HG03378 (cell line): ENCODE measurements at regions not wholly inside any gene's neighbourhood (a gene's known extent, or its start where the extent isn't known, plus 50 kb on each side); places are given as distances from the start of the nearest gene placed in this dataset.
"Not testable (repeated sequence)": the region's sequence is repeated elsewhere in the genome, so short reads cannot be mapped to it uniquely, and the experiment has no call there.

ENCODE experiments used
- ATAC-seq: cut with Tn5 transposase; IDR thresholded peaks from one replicate; pipeline ENCODE4 v1.9.1; 2021; ENCODE audit warnings: mild to moderate bottlenecking, moderate library complexity; ENCODE audit not compliant: unreplicated experiment

GRCh38 chr12:23230899-23231298 lies 605.9 kb downstream of the ETNK1 start:
- no peak for ATAC-seq

DNA sequence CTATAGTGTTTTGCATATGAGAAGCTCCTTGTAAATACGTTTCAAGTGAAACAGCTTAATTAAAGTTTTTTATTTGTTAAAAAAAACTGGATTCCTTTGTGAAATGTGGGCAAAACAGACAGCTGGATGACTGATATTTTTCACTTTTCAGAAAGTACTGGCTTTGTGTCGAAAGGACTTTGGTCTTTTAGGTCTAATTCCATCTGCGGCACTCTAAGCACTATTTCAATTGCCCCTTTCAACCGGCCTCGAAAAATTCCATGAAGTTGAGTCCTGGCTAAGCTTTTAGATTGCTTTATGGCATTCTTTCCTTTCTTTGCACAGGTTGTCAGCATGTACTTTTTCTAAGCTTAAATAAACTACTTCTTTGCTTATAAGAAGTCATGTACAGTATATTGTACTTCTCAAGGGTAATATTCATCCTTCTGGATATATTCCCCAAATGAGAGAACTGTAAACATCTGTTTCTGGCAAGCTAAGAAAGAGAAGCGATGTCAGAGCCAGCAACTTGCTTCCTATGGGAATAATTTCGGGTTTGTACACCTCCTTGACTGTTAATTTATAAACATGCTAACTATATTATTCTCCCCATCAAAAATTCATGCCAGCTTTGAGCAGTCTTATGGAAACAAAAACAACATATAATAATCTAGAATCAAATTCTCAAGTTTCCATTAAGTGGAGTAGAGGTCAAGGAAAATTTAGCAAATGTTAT lies 611.3 kb downstream of the ETNK1 start:
- no peak for ATAC-seq

DNA sequence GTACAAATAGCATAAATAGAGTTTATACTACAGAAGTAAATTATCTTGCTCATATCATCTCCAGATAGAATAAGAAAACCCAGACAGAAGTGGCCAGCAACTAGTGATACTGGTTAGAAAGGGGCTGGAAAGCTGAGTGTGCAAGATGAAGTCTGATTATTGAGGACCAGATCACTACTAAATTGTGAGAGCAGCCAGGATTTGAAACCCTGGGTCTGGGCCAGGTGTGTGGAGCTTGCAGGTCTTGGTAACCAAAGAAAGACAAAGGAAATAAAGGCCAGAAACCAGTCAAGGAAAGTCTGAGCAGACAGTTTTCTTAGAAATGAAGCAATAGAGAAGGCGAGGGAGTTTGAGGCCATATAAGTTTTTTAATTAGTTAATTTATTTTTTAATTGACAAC lies 611.8 kb downstream of the ETNK1 start:
- no peak for ATAC-seq

DNA sequence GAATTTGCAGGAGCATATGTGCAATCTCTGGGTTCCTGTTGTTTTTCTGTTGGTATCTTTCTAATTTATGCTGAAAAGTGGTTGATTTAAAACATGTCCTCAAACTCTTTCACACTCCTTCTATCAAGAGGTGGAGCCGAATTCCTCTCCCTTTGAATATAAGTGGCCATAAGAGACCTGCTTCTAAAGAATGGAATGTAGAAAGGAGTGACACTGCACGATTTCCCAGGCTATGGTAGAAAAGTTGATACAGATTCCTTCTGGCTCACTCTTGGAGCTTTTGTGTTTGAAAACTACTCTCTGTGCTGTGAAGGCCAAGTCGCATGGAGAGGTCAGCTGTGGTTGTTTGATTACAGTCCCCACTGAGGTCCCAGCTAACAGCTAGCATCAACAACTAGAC lies 613.2 kb downstream of the ETNK1 start:
- ATAC-seq = no peak

DNA sequence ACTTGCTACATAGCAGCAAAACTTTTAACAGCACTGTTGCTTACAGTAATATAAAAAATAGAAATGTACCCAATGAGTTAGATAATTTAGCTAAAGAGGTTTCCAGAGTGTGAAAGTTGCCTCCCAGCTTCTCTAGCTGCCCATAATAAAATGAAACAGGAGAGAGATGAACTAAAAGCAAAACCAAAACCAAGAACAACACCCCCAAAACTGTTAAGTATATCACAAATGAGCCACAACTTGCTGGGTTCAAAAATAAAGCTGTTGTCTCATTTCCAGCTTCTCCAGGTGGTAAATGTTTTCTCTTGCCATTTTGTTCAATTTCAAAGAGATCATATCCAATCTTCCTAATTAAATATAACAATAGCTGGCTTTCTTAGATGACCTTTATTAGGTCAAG lies 614.0 kb downstream of the ETNK1 start:
- ATAC-seq = no peak

DNA sequence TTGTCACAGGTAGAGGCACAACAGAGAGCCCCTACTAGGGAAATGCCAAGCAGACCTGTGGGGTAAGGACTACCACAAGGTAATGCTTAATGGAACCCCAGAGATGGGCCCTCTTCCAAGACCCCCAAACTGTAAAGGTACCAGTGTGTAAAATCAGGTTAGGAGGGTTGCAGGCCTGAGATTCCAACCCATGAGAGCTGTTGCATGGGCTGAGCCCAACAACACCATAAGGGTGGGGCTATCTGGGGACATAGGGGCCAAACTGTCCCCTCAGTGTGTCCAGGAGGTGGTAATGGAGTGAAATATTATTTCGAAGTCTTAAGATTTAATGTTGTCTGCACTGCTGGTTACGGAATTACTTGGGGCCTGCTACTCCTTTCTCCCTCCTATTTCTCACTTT lies 620.2 kb downstream of the ETNK1 start:
- no peak for ATAC-seq

DNA sequence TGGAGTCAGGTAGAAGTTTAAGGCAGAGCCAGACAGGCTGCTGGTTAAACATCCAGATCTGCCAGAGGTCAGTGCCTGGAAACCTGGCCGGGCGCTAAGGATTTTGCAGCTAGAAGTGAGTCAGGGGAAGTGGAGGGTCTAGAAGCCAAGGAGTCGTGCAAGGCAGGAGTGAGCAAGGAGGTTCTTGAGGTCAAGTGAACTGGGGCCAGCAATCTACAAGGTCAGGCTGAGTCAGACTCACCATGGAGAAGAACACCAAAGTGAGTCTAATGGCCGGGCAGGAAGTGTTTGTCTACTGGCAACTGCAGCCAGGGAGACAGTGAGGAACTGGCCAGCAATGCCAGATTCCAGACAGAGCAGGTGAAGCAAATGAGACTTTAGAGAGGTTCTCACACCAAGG lies 628.2 kb downstream of the ETNK1 start:
- no peak for ATAC-seq

- not testable (repeated sequence) for ATAC-seq
Measured at GRCh38 chr12:23253910-23254309, 628.9 kb downstream of the ETNK1 start.

DNA sequence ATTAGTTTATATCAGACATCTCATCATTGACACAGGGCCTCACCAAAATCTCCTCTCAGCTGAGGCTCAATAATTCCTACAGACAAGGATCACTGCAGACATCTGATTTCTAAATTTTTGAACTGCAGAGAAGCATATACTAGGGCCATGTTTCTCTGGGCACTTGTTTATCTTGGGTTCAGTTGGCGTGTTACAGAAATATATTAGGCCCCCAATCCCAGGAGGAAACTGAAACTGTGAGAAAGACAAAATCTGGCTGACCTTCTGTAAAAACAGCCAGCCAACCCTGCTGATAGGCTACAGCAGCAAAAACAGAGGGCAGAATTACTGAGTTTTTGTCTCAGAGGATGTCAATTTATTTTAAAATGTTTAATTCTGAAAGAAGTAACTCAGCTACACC lies 634.6 kb downstream of the ETNK1 start:
- ATAC-seq = no peak

DNA sequence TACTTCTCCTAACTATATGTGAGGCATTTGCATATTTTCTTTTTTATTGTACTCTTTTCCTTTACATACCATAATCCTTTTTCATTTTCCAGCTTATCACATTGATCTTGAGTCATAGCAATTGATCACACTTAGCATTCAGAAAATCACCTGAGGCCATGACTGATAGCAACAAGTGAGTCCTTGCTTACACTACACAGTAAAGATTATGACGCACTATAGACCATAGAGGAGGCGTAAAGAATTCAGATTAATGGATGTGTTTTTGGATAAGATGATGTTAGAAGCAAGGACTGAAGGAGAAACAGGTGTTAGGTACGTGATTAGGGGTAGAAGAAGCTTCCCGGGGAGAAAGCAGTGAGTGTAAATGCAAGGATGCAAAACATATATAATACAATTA lies 637.7 kb downstream of the ETNK1 start:
- no peak for ATAC-seq

GRCh38 chr12:23277831-23278230 lies 652.9 kb downstream of the ETNK1 start:
- no peak for ATAC-seq

DNA sequence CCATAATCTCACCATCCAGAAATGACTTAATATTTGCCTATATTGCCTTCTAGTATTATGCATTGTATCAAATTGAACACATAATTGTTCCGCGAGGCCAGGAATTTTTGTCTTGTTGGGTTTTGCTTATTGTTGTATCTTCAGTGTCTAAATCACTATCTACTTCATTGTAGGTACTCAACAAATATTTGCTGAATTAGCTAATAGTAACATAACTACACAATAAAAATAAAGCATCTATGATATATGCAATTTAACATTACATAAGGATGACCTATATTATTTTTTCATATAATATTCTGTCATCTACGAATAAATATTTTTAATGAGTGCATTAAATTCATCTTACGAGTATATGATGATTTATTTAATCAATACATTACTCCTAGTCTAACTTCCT lies 656.3 kb downstream of the ETNK1 start:
- no peak for ATAC-seq

- no peak for ATAC-seq
Measured at GRCh38 chr12:23282701-23283100, 657.7 kb downstream of the ETNK1 start.

DNA sequence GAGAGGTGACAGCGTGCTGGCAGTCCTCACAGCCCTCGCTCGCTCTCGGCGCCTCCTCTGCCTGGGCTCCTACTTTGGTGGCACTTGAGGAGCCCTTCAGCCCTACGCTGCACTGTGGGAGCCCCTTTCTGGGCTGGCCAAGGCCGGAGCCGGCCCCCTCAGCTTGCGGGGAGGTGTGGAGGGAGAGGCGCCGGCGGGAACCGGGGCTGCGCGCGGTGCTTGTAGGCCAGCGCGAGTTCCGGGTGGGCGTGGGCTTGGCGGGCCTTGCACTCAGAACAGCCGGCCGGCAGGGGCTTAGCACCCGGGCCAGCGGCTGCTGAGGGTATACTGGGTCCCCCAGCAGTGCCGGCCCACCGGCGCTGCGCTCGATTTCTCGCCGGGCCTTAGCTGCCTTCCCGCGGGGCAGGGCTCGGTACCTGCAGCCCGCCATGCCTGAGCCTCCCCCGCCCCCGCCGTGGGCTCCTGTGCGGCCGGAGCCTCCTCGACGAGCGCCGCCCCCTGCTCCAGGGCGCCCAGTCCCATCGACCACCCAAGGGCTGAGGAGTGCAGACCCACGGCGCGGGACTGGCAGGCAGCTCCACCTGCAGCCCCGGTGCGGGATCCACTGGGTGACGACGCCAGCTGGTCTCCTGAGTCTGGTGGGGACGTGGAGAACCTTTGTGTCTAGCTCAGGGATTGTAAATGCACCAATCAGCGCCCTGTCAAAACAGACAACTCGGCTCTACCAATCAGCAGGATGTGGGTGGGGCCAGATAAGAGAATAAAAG lies 661.0 kb downstream of the ETNK1 start:
- ATAC-seq = not testable (repeated sequence)

GRCh38 chr12:23290627-23291330 lies 658.7 kb downstream of the SOX5 start:
- no peak for ATAC-seq

- ATAC-seq = no peak
Measured at GRCh38 chr12:23303220-23303619, 646.2 kb downstream of the SOX5 start.

DNA sequence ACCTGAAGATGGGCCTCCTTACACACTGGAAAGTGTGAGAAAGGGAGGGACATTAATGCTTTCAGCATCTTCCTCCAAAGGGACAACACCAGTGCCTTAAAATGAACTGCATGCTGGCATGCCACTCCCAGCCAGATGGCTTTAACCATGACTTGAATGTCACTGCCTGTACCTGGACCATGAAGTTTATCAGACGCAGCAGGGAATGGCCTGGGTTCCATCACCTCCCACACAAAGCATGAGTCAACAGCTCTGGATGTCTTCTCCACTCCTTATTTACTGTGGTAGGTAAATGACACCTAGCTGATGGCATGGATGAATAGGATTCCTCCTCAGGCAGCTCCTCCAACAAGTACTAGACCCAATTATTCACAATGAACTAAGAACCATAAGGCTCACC lies 645.6 kb downstream of the SOX5 start:
- ATAC-seq = no peak

- ATAC-seq = no peak
Measured at GRCh38 chr12:23333938-23334337, 615.5 kb downstream of the SOX5 start.

GRCh38 chr12:23335593-23335992 lies 613.9 kb downstream of the SOX5 start:
- ATAC-seq = no peak

DNA sequence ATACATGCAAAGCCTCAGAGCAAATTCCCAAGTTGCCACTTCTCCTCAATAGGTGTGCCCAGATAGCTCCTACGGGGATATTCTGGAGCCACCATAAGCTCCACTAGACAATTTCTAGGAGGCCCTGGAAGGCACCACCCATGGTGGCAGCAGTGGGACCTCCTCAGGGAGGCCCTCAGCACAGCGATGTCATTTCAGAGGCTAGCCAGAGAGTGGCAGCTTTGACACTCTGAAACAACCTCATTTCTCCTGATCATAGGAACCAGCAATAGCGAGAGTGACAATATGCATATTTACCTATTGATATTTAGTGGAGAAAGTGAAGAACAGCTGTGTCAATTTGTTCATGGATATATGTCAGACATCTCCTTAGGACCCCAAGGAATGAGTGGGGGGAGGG lies 612.3 kb downstream of the SOX5 start:
- ATAC-seq = no peak

DNA sequence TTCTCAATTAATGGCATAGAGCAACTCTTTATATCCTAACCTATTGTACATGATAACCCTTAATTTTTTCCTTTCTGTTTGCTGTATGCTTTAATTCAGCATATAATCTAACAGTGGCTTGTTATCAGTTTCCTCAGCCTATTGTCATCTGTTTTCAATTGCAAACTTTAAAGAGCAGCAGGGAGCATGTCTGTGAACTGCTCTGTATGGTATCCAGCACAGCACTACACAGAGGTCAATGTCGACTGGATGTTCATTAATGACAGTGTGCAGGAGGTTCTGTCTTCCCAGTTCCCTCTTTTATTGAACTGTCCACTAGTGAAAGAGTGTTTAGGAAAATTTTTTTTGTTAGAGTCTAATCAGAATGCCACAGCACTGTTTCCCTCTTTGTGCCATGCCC lies 609.1 kb downstream of the SOX5 start:
- no peak for ATAC-seq

DNA sequence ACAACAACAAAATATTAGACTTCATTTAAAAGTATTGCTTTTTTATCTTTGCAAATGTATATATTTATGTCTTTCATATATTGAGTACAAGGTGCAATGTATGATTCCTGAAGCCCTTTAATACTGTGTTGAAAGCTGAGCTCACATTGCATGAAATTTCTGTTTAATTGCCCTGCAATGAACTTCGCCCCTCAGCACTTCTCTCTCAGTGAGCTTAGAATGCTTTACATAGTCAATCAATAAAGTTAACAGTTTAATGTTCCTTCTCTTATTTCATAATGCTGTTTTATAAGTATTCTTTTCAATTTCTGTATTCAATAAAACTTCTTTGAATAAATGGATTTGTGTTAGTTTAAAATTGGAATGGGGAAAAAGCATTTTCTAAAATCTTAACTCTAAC lies 607.1 kb downstream of the SOX5 start:
- ATAC-seq = no peak
